NCI-H748 (cell line): ENCODE measurements at regions not wholly inside any gene's neighbourhood (a gene's known extent, or its start where the extent isn't known, plus 50 kb on each side); places are given as distances from the start of the nearest gene placed in this dataset.
"Not testable (repeated sequence)": the region's sequence is repeated elsewhere in the genome, so short reads cannot be mapped to it uniquely, and the experiment has no call there.

Experiments
- DNase-seq: peaks from one replicate; lab custom pipeline; 2025; ENCODE audit not compliant: unreplicated experiment; lab: John Stamatoyannopoulos, UW

DNA sequence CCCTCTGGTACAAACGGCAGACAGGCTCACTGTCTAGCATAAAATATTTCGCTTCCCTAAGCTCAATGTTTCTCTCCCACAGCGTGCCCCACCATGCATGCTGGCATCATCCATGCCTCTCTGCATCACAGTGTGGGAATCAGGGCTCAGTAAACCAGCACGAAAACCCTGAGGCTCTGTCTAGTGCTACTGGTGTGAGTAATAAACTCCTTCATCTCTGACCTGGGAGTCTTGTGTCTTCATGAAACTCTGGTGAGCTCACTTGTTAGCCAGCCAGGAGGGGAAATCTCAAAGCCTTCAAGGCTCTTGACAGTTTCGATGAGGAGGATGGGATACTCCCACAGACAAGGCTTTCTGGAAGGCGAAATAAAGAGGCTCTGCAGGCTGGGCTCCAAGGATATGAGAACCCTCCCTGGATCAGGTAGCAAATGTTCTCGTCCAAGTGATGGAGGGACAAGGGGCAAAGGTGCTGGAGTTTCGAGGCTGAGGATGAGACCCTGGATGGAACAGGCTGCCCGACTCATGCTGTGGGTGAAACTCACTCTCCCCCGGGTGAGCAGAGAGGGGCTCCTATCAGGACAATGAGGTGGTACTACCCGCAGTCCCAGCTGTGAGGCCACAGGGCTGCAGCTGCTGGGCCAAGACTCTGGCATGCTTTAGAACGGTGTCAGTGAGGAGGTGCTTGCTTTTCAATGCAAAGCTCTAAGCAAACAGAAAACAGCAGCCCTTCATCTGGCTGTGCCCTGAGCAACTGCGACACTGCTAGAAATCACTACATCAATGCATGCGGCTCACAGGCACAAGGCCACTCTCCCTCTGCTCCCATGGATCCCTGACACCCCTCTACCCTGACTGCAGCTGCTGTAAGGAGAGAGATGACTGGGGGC is 69.3 kb downstream of the SHANK2 start:
- peak; percentile 46 for DNase-seq

- DNase-seq = no peak
Measured at GRCh38 chr11:71181566-71181965, 70.8 kb downstream of the SHANK2 start.

DNA sequence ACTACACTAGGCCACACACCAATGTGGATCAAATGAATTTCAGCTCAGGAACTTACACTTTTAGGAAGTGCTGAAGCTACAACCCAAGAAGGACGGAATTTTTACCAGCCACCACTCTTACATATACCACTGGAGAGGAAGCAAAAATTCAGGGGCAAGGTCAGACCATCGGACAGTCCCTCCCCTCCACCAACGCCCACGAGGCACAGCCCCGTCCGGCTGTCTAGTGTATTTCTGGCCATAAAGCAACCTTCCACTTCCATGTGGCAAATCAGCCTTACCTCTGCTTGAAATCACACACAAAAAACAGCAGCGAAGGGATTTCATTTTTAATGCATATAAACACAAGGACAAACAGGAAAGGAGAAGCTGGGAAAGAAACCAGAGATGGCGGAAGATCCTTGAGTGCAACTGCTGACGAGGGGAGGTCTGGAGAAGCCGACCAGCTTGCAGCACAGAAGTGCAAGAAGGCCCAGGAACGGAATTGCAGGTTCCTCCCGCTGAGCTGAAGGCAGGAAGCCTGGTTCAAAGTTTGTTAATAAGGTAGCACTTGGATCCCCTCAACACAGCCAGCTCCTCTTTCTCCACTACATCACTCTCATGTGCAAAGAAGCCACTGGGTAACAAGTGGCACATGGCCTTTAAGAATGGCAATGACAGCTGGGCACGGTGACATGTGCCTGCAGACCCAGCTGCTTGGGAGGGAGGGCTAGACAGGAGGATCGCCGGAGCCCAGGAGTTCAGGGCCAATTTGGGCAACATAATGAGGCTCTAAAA is 71.5 kb downstream of the SHANK2 start:
- DNase-seq = no peak

GRCh38 chr11:71179877-71180605 is 72.3 kb downstream of the SHANK2 start:
- no peak for DNase-seq

GRCh38 chr11:71178076-71178475 is 74.3 kb downstream of the SHANK2 start:
- DNase-seq = no peak

GRCh38 chr11:71176812-71177211 is 75.6 kb downstream of the SHANK2 start:
- no peak for DNase-seq

DNA sequence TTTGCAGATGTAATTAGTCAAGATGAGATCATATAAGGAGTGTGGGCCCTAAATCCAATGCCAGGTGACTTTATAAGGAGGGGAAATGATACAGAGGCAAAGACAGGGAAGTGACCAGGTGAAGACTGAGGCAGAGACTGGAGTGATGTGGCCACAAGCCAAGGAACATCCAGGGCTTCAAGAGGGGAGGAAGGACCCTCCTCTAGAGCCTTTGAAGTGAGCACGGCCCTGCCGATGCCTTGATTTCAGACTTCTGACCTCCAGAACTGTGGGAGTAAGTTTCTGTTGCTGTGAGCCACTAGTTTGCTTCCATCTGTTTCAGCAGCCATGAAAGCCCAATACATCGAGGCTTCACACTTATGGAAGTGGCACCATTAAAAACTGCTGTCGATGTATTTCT is 78.7 kb downstream of the SHANK2 start:
- no peak for DNase-seq

DNA sequence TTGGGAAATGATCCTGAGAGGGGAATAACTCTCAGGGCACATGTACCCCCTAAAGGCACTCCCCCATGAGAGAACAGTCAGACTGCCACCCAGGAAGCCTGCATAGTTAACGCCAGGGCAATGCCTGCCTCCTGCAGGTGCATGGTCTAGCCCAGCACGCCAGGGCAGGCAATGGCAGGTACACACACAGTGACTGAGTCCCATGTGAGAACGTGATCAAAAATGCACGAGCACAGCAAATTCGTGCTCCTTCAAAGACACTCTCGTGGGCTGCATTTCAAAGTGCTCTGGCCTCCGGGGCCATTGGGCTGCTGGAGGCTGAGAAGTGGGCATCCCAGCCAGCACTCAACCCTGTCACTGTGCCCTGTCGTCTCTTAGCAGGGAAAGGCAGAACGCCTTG is 79.7 kb downstream of the SHANK2 start:
- no peak for DNase-seq

DNA sequence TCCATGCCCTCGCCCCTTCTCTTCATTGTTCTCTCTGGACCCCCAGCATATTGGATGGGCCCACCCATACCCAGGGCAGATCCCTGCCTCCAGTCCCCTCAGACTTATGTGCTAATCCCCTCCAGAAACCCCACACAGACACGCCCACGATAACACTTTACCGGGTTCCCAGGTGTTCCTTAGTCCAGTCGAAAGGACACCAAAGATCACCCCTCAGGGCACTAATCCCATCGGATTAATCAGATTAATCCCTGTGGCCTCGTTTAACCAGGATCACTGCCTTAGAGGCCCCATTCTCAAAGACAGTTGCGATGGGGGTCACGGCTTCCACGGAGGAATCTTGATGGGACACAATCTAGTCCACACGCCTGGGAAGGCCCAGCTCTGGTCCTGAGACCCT is 80.8 kb downstream of the SHANK2 start:
- no peak for DNase-seq

- DNase-seq = no peak
Measured at GRCh38 chr11:71170624-71171423, 81.6 kb downstream of the SHANK2 start.

- DNase-seq = no peak
Measured at GRCh38 chr11:71169313-71169712, 83.1 kb downstream of the SHANK2 start.

GRCh38 chr11:71167814-71168213 is 84.6 kb downstream of the SHANK2 start:
- DNase-seq = not testable (repeated sequence)

GRCh38 chr11:71165771-71166170 is 86.6 kb downstream of the SHANK2 start:
- DNase-seq = no peak

DNA sequence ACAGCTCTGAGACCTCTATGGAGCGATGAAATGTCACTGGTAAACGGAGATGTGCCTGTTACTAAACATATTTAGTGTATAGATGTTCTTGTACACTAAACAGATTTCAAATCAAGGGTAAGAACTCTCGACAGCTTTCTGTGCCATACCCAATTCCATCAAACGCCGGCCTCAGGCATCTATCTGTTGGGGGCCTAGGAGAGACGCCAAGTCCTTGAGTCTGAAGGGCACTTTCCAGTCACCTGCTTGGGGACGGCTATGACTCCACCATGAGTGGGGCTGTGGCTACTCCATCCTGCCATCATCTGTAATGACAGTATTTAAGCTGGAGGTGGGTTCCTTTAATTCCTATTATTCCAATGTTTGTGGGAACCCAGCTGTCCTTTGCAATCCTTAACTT is 87.8 kb downstream of the SHANK2 start:
- DNase-seq = no peak

DNA sequence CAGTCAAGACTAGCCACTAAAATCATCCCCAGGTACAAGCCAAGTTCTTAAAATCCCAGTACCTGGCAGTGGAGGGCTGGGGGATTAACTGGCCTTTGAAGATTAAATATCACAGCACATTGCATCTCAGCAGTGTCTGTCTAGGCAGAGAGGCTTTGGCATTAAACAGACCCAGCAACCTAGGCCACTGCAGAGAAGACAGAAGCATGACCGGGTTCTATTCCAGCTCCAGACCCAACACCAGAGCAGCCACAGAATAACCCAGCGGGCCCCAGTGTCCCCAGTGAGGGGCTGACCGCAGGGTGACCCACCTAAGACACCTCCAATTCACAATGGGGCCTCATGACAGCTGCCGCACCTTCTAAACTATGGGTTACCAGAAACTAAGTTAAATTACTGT is 88.2 kb downstream of the SHANK2 start:
- DNase-seq = no peak

DNA sequence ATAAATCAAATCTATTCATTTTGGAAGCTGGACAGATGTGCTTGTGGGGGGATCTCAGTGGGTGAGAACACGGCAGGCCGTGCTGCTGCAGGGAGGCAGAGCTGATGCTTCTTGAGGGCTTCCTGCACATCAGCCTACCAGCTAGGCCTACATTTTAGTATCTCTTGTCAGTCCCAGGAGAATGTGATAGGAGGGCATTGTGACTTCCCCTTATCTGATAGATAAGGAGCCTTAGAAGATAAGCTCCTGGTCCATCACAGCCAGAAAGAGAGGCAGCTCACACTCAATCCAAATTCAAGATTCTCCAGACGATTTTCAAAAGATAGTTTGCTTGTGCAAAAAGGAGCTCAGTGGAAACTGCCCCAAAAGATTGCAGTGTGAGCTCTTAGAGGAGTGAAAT is 89.0 kb downstream of the SHANK2 start:
- DNase-seq = no peak

GRCh38 chr11:71158936-71159335 is 93.4 kb downstream of the SHANK2 start:
- no peak for DNase-seq

GRCh38 chr11:71157676-71158075 is 94.7 kb downstream of the SHANK2 start:
- DNase-seq = not testable (repeated sequence)

DNA sequence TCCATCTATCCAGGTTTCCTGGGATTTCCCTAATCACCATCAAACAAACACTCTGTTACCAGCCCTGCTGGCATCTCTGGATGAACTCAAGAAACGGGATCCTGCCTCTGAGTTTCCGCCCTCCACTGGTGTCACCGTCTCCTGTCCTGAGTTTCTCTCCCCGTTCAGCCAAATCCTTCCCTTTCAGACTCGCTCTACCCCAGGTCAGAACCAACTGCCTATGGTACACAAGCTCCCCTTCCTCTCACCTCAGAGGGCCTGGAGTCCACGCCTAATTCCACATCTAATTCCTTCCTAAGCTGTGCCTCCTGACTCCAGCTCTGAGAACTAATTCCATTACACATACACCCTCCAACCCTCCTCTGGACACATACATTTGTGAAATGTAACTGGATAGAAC is 96.1 kb downstream of the SHANK2 start:
- no peak for DNase-seq

DNA sequence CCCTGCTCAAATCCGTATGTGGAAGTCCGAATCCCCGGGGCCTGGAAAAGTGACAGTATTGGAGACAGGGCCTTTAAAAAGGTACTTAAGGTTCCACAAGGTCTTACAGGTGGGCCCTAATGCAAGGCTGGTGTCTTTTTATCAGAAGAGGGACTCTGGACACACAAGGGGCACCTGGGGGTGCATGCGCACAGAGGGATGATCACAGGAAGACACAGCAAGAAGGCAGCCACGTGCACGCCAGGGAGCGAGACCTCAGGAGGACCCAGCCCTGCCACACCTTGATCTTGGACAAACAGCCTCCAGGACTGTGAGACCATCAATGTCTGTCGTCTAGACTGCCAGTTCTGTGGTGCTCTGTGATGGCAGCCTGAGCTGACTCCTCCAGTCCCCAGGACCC is 96.5 kb downstream of the SHANK2 start:
- no peak for DNase-seq
